H1 (cell line): ENCODE measurements at regions not wholly inside any gene's neighbourhood (a gene's known extent, or its start where the extent isn't known, plus 50 kb on each side); places are given as distances from the start of the nearest gene placed in this dataset.

Source experiments
- CBX5 ChIP-seq: fragments of 300-800, 300-1000 bp; sonication (generic); IDR thresholded peaks from 2 replicates; pipeline ENCODE4 v1.7.1; 2016; ENCODE audit warnings: antibody characterized with exemption, low read length, low read depth
- CREB1 ChIP-seq: IDR thresholded peaks from 2 replicates; pipeline ENCODE4 v1.6.1; 2012; ENCODE audit warnings: inconsistent platforms
- TF ChIP-seq, protein P1 (sequence below), 3 experiments: IDR thresholded peaks; 1 replicate in 2 of 3; 2 replicates in 1 of 3; pipeline versions ENCODE4 v1.5.1 to v1.6.1; 2011; ENCODE audit warnings: low read length in 3 of 3, mild to moderate bottlenecking in 3 of 3, inconsistent platforms in 2 of 3, low read depth in 1 of 3, moderate library complexity in 1 of 3; ENCODE audit not compliant: insufficient read depth in 1 of 3; ENCODE audit errors: control extremely low read depth in 1 of 3

DNA sequence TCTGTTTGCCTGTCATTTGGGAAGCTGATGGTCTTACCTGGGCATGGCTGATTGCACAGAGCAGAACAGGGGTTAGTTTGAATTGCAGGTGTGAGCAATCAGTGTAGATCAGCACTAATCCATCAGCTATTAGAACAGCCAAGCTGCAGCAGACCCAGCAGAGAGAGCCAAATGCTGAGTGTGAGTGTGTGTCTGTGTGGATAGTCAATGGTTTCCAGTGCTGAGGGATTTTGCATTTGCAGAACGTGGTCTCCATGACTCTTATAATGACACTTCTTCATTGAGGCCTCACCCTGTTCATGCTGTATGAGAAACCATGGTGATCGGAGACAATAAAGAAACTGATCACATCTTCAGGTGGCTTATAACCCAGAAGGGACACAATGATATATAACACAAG is 312.1 kb downstream of the SOX2 start:
- TF ChIP-seq CBX5 (no peak), CREB1 (no peak)
- TF ChIP-seq, protein P1, sequence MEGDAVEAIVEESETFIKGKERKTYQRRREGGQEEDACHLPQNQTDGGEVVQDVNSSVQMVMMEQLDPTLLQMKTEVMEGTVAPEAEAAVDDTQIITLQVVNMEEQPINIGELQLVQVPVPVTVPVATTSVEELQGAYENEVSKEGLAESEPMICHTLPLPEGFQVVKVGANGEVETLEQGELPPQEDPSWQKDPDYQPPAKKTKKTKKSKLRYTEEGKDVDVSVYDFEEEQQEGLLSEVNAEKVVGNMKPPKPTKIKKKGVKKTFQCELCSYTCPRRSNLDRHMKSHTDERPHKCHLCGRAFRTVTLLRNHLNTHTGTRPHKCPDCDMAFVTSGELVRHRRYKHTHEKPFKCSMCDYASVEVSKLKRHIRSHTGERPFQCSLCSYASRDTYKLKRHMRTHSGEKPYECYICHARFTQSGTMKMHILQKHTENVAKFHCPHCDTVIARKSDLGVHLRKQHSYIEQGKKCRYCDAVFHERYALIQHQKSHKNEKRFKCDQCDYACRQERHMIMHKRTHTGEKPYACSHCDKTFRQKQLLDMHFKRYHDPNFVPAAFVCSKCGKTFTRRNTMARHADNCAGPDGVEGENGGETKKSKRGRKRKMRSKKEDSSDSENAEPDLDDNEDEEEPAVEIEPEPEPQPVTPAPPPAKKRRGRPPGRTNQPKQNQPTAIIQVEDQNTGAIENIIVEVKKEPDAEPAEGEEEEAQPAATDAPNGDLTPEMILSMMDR (IDR thresholded peaks at IDR 0.05; ENCODE audit: control extremely low read depth in 1 of 3, insufficient read depth in 1 of 3, low read depth in 1 of 3, low read length in 3 of 3), result no peak
